H1 (cell line): ENCODE measurements at regions not wholly inside any gene's neighbourhood (a gene's known extent, or its start where the extent isn't known, plus 50 kb on each side); places are given as distances from the start of the nearest gene placed in this dataset.

Experiments
- CBX8 ChIP-seq: fragments of 300-800, 300-1000 bp; sonication (generic); IDR thresholded peaks from 2 replicates; pipeline ENCODE4 v1.7.1; 2016; ENCODE audit warnings: low read depth, low read length, borderline replicate concordance
- POLR2AphosphoS5 ChIP-seq: IDR thresholded peaks from 2 replicates; pipeline ENCODE4 v1.6.1; 2011; ENCODE audit warnings: low read depth, low read length
- ZNF274 ChIP-seq: IDR thresholded peaks from 2 replicates; pipeline ENCODE4 v1.7.0; 2012; ENCODE audit warnings: low read length, borderline replicate concordance; ENCODE audit errors: extremely low read depth
- TF ChIP-seq, protein P1 (sequence below), 3 experiments: IDR thresholded peaks; 1 replicate in 2 of 3; 2 replicates in 1 of 3; pipeline versions ENCODE4 v1.5.1 to v1.6.1; 2011; ENCODE audit warnings: low read length in 3 of 3, mild to moderate bottlenecking in 3 of 3, inconsistent platforms in 2 of 3, low read depth in 1 of 3, moderate library complexity in 1 of 3; ENCODE audit not compliant: insufficient read depth in 1 of 3; ENCODE audit errors: control extremely low read depth in 1 of 3

DNA sequence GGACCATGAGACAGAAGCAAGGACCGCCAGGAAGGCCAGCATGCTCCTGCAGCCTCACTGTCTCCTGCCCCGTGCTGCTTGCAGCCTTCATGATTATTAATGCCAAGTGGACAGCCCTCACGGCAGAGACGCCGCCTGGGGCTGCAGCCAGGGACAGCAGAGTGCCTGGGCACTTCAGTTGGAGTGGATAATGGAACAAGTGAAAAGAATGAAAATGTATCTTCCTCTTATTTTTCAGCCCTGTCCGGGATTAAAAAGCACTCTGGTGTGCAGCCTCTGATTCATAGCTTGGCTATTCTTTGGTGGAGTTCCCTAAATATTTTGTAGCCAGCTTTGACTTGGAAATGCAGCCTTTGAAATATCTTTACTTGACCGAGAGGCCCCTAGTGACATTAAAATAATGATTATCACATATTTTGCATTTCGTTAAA, 1404.2 kb downstream of the BRD1 start:
- TF ChIP-seq, protein P1, sequence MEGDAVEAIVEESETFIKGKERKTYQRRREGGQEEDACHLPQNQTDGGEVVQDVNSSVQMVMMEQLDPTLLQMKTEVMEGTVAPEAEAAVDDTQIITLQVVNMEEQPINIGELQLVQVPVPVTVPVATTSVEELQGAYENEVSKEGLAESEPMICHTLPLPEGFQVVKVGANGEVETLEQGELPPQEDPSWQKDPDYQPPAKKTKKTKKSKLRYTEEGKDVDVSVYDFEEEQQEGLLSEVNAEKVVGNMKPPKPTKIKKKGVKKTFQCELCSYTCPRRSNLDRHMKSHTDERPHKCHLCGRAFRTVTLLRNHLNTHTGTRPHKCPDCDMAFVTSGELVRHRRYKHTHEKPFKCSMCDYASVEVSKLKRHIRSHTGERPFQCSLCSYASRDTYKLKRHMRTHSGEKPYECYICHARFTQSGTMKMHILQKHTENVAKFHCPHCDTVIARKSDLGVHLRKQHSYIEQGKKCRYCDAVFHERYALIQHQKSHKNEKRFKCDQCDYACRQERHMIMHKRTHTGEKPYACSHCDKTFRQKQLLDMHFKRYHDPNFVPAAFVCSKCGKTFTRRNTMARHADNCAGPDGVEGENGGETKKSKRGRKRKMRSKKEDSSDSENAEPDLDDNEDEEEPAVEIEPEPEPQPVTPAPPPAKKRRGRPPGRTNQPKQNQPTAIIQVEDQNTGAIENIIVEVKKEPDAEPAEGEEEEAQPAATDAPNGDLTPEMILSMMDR (IDR thresholded peaks at IDR 0.05; ENCODE audit: control extremely low read depth in 1 of 3, insufficient read depth in 1 of 3, low read depth in 1 of 3, low read length in 3 of 3), result no peak
- TF ChIP-seq CBX8 (no peak), ZNF274 (no peak), POLR2AphosphoS5 (no peak)
